Activated CD4-positive, alpha-beta memory T cell treated with anti-CD3 and anti-CD28 coated beads for 36 hours (primary cell): ENCODE measurements at regions not wholly inside any gene's neighbourhood (a gene's known extent, or its start where the extent isn't known, plus 50 kb on each side); places are given as distances from the start of the nearest gene placed in this dataset.
"Not testable (repeated sequence)": the region's sequence is repeated elsewhere in the genome, so short reads cannot be mapped to it uniquely, and the experiment has no call there.

ENCODE experiments used
- CTCF ChIA-PET: fragments of 350-600 bp; sonication (Branson Sonifier 250); formaldehyde crosslinking; loops from one replicate; lab custom pipeline; 2021; ENCODE audit warnings: antibody characterized with exemption, inconsistent platforms; lab: Charles Lee
- POLR2A ChIA-PET: fragments of 350-600 bp; sonication (Branson Sonifier 250); formaldehyde crosslinking; loops from one replicate; lab custom pipeline; 2021; ENCODE audit warnings: antibody characterized with exemption; lab: Charles Lee
- DNase-seq: peaks from one replicate; pipeline ENCODE4 v3.0.0-alpha.2; 2020
- H3K27ac Mint-ChIP-seq: one replicate; pipeline ENCODE4 v1.8.0; 2021; ENCODE audit warnings: mixed read lengths
- H3K27me3 Mint-ChIP-seq: one replicate; pipeline ENCODE4 v1.8.0; 2021; ENCODE audit warnings: mixed read lengths
- H3K36me3 Mint-ChIP-seq: one replicate; pipeline ENCODE4 v1.8.0; 2021; ENCODE audit warnings: mixed read lengths
- H3K4me1 Mint-ChIP-seq: one replicate; pipeline ENCODE4 v1.8.0; 2021; ENCODE audit warnings: low read depth, mixed read lengths
- H3K4me3 Mint-ChIP-seq: one replicate; pipeline ENCODE4 v1.8.0; 2021; ENCODE audit warnings: mild to moderate bottlenecking, mixed read lengths
- H3K9me3 Mint-ChIP-seq: one replicate; pipeline ENCODE4 v1.8.0; 2021; ENCODE audit warnings: mixed read lengths
- intact Hi-C: fragments of 100-400 bp; cut with micrococcal nuclease; formaldehyde crosslinking; loops from one replicate; pipeline ENCODE4 v1.15.1; 2023

- no peaks in the 10 kb centered on the region for H3K36me3 Mint-ChIP-seq
- H3K27me3 Mint-ChIP-seq = no peaks in the 10 kb centered on the region
- no peak for DNase-seq
- CTCF ChIA-PET = no interaction called here
- POLR2A ChIA-PET = no interaction called here
- H3K27ac Mint-ChIP-seq = no peak overlapping the region
- no peaks in the 10 kb centered on the region for H3K4me1 Mint-ChIP-seq
- no peak overlapping the region for H3K4me3 Mint-ChIP-seq
- intact Hi-C loops = no loop called here
- H3K9me3 Mint-ChIP-seq = peaks cover 2% of the 10 kb centered on the region
Observed at GRCh38 chr2:41169744-41170143, 717.9 kb upstream of the SLC8A1 start.

DNA sequence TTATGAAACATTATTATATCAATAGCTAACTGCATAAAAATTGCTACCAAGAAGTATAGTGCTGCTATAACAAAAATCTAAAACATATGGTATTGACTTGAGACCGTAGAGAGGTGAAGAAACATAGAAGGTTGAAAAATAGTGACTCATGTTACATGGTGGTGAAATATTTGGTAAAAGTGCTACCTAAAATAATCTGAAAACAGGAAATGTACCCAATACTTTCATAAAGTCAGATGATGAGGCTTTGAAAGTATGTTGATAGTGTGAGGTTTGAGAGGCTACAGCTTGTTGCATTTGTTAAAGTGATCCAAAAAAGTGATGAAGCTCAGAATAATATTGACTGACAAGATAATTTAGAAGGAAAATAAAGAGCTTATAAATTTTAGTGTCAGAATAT, 718.7 kb upstream of the SLC8A1 start:
- H3K4me3 Mint-ChIP-seq = no peak overlapping the region
- no peak overlapping the region for H3K27ac Mint-ChIP-seq
- H3K4me1 Mint-ChIP-seq = no peaks in the 10 kb centered on the region
- no peak for DNase-seq
- POLR2A ChIA-PET = no interaction called here
- CTCF ChIA-PET = no interaction called here
- H3K9me3 Mint-ChIP-seq = peaks cover 2% of the 10 kb centered on the region
- intact Hi-C loops = no loop called here
- H3K36me3 Mint-ChIP-seq = no peaks in the 10 kb centered on the region
- H3K27me3 Mint-ChIP-seq = no peaks in the 10 kb centered on the region

- ChIA-PET CTCF (no interaction called here), POLR2A (no interaction called here)
- no peaks in the 10 kb centered on the region for H3K4me1 Mint-ChIP-seq
- DNase-seq = no peak
- intact Hi-C loops = no loop called here
- H3K4me3 Mint-ChIP-seq = no peak overlapping the region
- no peak overlapping the region for H3K27ac Mint-ChIP-seq
- H3K9me3 Mint-ChIP-seq = peaks cover 2% of the 10 kb centered on the region
- H3K36me3 Mint-ChIP-seq = no peaks in the 10 kb centered on the region
- no peaks in the 10 kb centered on the region for H3K27me3 Mint-ChIP-seq
Observed at GRCh38 chr2:41180387-41180786, 728.5 kb upstream of the SLC8A1 start.

DNA sequence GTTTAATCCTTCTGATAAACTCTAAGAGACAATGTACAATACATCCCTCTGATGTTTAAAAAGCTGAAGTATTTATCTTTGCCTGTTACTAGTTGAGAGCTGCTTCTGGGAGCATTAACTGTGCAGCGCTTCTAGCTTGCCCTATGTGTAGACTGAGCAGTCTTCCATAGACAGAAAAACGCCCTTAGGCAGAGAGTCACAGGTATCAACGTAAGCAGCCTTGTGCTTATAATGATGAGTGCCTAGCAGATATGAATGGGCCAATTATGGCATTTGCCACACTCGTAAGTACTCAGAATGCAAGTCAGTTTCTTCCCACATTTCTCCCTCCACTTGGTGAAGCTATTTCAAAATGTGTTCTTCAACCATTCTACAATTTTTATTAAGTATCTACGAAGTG, 731.1 kb upstream of the SLC8A1 start:
- Mint-ChIP-seq H3K27ac (no peak overlapping the region), H3K27me3 (no peaks in the 10 kb centered on the region), H3K9me3 (no peaks in the 10 kb centered on the region), H3K4me1 (no peaks in the 10 kb centered on the region), H3K4me3 (no peak overlapping the region), H3K36me3 (no peaks in the 10 kb centered on the region)
- intact Hi-C loops = no loop called here
- no peak for DNase-seq
- POLR2A ChIA-PET = no interaction called here
- CTCF ChIA-PET = no interaction called here

- Mint-ChIP-seq H3K36me3 (no peaks in the 10 kb centered on the region), H3K4me1 (no peaks in the 10 kb centered on the region), H3K4me3 (no peak overlapping the region), H3K27ac (no peak overlapping the region), H3K9me3 (peaks cover 6% of the 10 kb centered on the region), H3K27me3 (no peaks in the 10 kb centered on the region)
- ChIA-PET POLR2A (no interaction called here), CTCF (no interaction called here)
- DNase-seq = no peak
- intact Hi-C loops = no loop called here
Observed at GRCh38 chr2:41187376-41188122, 735.7 kb upstream of the SLC8A1 start.

DNA sequence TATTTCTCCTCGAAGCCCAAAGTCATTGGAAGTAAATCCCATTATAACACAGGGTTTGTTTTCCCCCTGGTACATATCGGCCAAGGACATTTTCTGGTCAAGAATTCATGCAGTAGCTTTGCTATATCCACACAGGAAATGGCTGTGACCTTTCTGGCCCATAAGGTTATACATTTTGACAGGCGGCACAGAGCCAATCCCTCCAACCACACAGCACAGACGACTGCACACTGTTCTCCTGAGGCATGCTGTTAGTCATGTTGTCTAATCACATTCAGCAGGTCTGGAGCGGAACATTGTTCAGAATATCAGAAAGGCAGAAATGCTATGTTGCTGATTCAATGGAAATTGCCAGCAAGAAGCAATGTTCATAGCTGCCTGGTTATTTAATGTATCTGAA, 742.3 kb upstream of the SLC8A1 start:
- no peak for DNase-seq
- Mint-ChIP-seq H3K36me3 (no peaks in the 10 kb centered on the region), H3K4me1 (no peaks in the 10 kb centered on the region), H3K27ac (no peak overlapping the region), H3K9me3 (peaks cover 6% of the 10 kb centered on the region), H3K27me3 (no peaks in the 10 kb centered on the region), H3K4me3 (no peak overlapping the region)
- ChIA-PET POLR2A (no interaction called here), CTCF (no interaction called here)
- intact Hi-C loops = no loop called here

DNA sequence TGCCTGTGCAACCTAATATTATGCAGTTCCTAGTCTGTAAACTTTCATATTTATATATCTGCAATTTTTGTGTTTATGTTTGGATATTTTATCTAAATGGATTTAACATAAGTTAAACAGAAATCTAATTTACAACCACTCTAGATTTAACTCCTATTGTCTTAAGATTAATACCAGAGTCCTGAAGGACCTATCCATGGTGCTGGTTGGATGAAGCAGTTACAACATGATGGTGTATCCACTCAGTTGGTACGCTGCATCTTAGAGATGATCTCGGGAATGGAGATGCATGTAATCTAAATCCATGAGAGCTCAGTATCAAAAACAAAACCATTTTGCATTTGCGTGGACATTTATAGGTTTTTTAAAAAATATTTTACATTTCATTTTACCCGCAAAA, 745.9 kb upstream of the SLC8A1 start:
- Mint-ChIP-seq H3K36me3 (no peaks in the 10 kb centered on the region), H3K27me3 (no peaks in the 10 kb centered on the region), H3K4me1 (no peaks in the 10 kb centered on the region), H3K9me3 (no peaks in the 10 kb centered on the region), H3K4me3 (no peak overlapping the region), H3K27ac (no peak overlapping the region)
- CTCF ChIA-PET = no interaction called here
- no peak for DNase-seq
- intact Hi-C loops = no loop called here
- POLR2A ChIA-PET = no interaction called here

DNA sequence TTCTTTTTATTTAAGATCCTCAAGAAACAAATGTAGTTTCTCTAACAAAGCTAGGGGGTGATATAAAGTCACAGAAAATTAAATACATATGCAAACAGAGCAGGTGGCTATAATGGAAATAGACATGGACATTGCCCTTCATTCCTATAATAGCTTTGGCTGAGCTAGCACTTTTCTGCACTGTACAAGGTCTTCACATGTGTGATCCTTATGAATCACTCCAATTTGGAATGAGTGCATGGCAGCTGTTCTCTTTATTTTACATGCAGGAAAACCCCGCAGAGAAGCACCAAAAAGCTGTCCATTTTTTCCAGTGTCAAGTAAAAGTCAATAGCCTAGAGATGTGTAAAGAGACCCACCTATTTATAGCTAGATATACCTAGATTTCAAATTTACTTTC, 747.4 kb upstream of the SLC8A1 start:
- intact Hi-C loops = no loop called here
- no peak overlapping the region for H3K27ac Mint-ChIP-seq
- POLR2A ChIA-PET = no interaction called here
- no peak for DNase-seq
- no peaks in the 10 kb centered on the region for H3K36me3 Mint-ChIP-seq
- no peaks in the 10 kb centered on the region for H3K27me3 Mint-ChIP-seq
- H3K9me3 Mint-ChIP-seq = no peaks in the 10 kb centered on the region
- no peak overlapping the region for H3K4me3 Mint-ChIP-seq
- CTCF ChIA-PET = no interaction called here
- no peaks in the 10 kb centered on the region for H3K4me1 Mint-ChIP-seq

GRCh38 chr2:41204315-41204714, 752.4 kb upstream of the SLC8A1 start:
- Mint-ChIP-seq H3K4me3 (no peak overlapping the region), H3K9me3 (peaks cover 4% of the 10 kb centered on the region), H3K4me1 (no peaks in the 10 kb centered on the region), H3K36me3 (no peaks in the 10 kb centered on the region), H3K27me3 (no peaks in the 10 kb centered on the region), H3K27ac (no peak overlapping the region)
- CTCF ChIA-PET = no interaction called here
- intact Hi-C loops = no loop called here
- no peak for DNase-seq
- POLR2A ChIA-PET = no interaction called here

GRCh38 chr2:41206004-41206403, 754.1 kb upstream of the SLC8A1 start:
- ChIA-PET CTCF (no interaction called here), POLR2A (no interaction called here)
- Mint-ChIP-seq H3K27ac (no peak overlapping the region), H3K4me1 (no peaks in the 10 kb centered on the region), H3K27me3 (no peaks in the 10 kb centered on the region), H3K4me3 (no peak overlapping the region), H3K36me3 (no peaks in the 10 kb centered on the region), H3K9me3 (peaks cover 4% of the 10 kb centered on the region)
- intact Hi-C loops = no loop called here
- no peak for DNase-seq

- no peak overlapping the region for H3K27ac Mint-ChIP-seq
- DNase-seq = no peak
- intact Hi-C loops = no loop called here
- H3K36me3 Mint-ChIP-seq = no peaks in the 10 kb centered on the region
- ChIA-PET POLR2A (no interaction called here), CTCF (no interaction called here)
- H3K9me3 Mint-ChIP-seq = peaks cover 4% of the 10 kb centered on the region
- H3K4me1 Mint-ChIP-seq = no peaks in the 10 kb centered on the region
- no peaks in the 10 kb centered on the region for H3K27me3 Mint-ChIP-seq
- H3K4me3 Mint-ChIP-seq = no peak overlapping the region
Observed at GRCh38 chr2:41207578-41207977, 755.7 kb upstream of the SLC8A1 start.

- CTCF ChIA-PET, H3K27ac Mint-ChIP-seq, H3K4me1 Mint-ChIP-seq, POLR2A ChIA-PET, H3K4me3 Mint-ChIP-seq, H3K9me3 Mint-ChIP-seq, intact Hi-C loops, H3K36me3 Mint-ChIP-seq, H3K27me3 Mint-ChIP-seq, DNase-seq: not testable (repeated sequence)
Observed at GRCh38 chr2:41210030-41210429, 758.1 kb upstream of the SLC8A1 start.

GRCh38 chr2:41216978-41217377, 765.1 kb upstream of the SLC8A1 start:
- Mint-ChIP-seq H3K27ac (no peak overlapping the region), H3K27me3 (no peaks in the 10 kb centered on the region), H3K36me3 (no peaks in the 10 kb centered on the region), H3K4me1 (no peaks in the 10 kb centered on the region), H3K9me3 (peaks cover 7% of the 10 kb centered on the region), H3K4me3 (no peak overlapping the region)
- intact Hi-C loops = no loop called here
- POLR2A ChIA-PET = no interaction called here
- no peak for DNase-seq
- CTCF ChIA-PET = no interaction called here
